HG03060 (cell line): ENCODE measurements at regions not wholly inside any gene's neighbourhood (a gene's known extent, or its start where the extent isn't known, plus 50 kb on each side); places are given as distances from the start of the nearest gene placed in this dataset.

Experiments
- ATAC-seq: cut with Tn5 transposase; IDR thresholded peaks from one replicate; pipeline ENCODE4 v1.9.1; 2021; ENCODE audit warnings: low read depth, moderate number of reproducible peaks; ENCODE audit not compliant: unreplicated experiment

DNA sequence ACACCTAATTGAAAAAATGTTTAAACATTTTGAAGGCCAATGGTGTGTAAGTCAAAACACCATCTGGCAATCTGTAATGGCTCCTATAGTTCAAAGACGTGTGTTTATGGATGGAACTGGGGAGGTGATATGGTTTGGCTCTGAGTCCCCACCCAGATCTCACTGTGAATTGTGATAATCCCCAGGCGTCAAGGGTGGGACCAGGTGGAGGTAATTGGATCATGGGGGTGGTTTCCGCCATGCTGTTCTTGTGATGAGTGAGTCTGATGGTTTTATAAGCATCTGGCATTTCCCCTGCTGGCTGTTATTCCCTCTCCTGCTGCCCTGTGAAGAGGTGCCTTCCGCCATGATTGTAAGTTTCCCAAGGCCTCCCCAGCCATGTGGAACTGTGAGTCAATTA is 52.2 kb downstream of the ADRA2C start:
- no peak for ATAC-seq

DNA sequence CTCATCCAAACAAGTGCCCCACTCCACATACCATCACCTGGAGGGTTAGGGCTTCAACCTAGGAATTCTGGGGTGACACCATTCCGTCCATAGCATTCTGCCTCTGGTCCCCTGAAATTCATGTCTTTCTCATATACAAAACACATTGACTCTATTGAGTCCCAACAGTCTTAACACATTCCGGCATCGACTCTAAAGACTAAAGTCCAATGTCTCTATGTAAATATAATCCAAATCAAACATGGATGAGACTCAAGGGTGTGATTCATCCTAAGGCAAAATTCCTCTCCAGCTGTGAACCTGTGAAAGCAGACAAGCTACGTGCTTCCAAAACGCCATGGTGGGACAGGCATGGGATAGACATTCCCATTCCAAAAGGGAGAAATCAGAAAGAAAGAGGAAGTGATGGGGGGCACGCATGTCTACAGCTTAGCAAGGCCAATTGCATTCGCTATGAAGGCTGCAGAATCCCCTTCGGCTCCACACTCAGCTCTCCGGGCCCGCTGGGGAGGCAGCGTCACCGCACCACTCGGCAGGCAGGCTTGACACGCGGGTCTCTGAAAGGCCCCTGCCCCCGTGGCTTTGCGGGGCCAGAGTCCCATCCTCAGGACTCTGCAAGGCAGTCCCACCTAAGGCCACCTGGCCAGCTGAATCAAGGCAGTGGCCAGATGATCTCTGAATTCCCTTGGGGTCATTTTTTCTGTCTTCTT is 53.2 kb downstream of the ADRA2C start:
- ATAC-seq = no peak

DNA sequence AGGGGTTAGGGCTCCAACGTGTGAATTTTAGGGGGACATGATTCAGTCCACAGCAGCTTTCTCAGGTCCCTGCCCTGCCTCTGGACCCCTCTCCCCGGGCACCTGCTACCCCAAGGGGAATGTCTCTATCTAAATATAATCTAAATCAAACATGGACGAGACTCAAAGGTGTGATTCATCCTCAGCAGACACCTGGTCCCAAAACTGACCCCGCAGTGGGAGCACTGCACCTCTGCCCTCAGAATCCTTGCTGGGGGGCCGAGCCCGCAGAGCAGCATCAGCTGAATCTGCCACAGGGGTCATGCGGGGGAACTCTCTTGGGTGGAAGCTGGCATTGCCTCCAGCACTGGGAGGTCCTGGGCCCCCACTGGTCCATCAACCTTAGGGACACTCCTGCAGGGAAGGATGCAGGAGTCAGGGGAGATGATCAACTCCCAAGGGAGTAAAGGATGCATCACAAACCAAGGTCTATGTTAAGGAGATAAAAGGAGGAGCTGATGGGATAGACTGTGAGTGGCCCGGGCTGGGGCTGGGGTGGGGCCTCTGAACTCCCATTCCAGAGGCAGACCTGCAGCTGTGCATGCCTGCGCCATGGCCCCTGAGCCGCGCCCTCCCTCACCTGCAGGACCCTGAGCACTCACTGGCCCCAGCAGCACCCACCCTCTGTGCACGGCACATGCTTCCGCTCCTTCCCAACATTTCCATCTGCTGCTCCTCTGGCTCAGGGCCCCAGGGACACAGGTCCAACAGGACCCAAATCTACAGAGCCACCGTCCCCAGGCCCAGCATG is 54.0 kb downstream of the ADRA2C start:
- ATAC-seq = no peak

DNA sequence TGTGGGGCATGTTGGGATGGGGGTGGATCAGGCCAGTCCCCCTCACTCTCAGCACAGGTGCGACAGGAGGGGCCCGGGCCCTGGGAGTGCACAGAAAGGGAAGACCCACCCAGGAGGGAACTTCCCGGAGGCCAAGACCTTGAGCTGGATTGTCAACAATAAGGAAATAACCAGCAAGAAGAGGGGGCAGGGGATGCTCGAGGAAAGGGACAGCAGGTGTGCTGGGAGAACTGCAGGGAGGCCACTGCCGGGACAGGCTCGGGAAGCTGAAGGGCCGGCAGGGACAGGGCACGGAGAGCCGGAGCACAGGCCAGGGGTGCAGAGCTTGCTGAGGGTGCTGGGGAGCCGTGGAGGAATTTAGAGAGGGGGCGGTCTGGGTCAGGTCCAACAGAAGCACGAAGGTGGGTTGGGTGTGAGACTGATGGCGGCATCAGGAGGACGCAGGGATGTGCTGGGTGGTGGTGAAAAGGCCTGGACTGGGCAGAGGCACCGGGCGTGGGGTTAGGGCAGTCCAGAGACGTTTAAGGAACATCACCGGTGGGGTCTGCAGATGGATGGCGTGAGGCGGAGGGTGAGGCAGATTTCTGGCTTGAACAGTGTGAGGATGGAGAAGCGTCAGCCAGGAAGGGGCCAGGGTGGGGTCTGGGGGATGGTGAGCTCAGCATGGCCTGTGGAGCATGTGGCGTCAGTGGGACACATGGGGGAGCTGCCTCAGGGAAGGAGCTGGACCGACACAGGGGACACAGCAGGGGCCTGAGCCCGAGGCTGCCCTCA is 54.8 kb downstream of the ADRA2C start:
- no peak for ATAC-seq

DNA sequence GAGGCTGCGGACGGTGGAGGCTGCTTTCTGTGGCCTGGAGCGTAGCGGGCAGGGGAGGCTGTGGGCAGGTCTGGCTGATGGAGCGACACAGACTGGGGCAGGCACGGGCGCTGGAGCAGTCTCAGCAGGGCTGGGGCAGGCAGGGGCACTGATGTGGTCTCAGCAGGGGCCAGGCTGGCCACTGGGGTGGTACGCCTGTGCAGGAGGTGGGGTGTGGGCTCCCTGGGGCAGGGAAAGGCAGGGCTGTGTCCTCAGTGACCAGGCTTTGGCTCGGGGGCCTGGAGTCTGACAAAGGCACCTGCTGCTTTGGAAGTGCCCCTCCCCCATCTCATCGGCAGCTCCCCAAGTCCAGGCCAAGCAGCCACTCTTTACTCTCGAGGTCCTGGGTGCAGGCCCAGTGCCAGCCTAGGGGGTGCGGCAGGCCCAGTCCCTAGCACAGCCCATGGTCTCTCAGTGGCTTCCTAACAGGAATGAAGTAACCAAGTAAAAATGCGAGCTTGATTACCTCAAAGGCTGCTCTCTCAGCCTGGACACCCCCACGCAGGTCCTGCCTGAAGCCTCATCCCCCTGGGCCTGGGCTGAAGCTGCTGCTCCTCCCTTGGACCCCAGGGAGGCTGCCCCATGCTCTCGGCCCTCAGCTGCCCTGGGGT is 55.5 kb downstream of the ADRA2C start:
- no peak for ATAC-seq

DNA sequence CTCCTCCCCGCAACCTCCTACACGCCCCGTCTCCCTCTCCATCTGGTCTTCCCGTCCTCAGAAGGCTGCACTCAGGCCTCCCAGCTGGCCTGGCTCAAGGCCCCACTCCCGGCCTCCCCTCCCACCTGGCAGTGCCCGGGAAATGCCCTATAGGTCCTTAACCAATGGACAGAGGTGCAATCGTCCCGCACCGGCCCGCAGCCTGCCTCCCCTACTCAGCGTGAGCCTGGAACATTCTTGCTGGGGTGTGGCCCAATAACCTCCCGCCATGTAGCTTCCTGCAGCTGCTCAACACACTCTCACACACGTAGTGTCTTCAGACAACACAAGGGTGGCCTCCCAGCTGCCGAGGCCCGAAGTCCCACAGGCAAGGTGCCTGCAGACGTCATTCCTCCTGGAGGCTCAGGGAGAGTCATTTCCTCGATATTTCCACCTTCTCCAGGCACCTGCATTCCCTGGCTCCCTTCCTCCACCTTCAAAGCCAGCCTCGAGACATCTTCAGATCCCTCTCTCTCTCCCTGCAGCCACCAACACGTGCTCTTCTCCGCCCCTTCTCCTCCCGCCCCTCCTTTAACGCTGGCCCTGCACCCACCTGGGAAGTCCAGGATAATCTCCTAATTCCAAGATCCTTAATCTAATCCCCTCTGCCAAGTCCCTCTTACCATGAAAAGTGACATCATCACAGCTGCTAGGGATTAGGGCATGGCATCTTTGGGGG is 56.2 kb downstream of the ADRA2C start:
- no peak for ATAC-seq

DNA sequence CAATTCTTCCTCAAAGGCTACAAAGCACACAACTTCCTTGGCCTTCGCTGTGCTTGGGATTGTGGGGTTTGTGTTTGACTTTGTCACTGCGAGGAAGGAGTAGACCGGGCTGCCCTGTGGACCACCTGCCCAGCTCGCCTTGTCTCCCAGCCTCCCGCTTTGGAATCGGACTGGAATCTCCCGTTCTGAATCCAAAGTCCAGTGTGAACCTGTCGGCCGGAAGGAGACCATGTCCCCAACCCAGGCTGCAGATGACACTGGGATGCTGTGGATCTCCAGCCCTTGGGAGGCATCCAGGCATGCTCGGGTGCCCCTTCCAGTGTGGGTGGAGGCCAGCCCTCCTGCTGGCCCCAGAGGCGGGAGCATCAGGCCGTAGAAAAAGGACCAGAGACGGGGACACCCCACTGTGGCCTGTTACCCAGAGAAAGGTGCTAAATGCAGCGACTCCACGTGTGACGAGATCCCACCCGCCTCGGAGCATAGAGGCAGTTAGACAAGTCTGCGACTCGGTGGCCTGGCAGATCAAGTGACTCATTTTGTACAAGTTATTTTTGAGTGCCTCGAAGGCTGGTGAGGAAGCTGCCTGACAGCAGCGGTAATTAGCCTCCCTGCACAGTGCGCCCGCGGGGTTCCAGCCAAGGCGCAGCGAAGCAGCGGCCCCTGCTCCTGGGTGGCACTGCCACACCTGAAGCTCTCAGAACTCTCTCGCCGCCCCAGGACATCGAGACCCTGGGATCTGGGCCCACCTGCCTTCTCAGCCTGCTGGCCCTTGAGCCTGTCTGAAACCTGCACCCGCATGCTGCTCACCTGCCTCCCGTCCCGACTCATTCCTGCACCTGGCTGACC is 57.5 kb downstream of the ADRA2C start:
- ATAC-seq = no peak

DNA sequence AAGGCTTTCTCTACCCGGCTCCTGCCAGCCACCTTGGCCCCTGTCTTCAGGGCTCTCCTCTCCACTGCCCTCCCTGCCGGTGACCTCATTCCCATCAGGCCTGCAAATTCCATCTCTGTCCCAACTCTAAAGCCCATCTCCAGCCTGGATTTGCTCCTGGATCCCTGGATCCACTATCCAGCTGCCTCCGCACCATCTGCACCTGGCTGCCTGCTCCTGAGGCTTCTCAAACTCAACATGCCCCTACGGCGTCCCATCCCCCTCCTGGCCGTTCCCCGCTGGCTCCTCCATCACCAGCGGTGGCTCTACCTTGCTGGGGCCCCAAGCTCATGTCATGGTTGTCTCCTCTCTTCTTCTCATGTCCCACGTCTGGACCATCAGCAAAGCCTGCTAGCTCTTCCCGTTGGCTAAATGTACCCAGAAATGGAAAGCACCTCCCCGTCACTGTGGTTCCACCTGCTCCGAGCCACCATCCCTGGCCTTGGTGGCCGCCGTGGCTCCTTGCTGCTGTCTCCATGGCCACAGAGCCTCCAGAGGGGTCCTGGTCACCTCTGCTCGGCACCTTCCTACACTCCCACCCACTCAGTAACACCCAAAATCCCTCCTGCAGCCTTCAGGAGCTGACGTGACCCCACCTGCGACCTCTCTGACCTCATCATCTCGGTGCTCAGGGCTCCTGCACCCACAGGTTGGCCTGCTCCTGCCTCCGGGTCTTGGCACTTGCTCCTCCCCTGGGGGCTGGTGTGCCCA is 58.5 kb downstream of the ADRA2C start:
- ATAC-seq = no peak

DNA sequence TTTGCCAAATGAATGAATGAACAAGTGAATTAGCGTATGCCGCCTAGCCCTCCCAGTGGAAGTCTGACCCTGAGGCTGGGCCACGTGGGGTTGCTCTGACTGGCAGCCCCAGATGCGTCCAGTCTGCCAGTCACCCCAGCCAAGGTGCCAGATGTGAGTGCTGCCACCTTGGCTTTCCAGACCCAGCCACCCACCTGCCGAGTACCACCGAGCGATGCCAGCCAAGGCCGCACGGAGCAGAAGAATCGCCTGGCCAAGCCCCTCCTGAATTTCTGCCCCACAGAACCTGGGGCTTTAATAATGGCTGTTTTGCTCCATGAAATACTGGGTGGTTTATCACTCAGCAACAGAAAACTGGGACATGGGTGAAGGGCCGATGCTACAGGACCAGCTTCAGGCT is 59.3 kb downstream of the ADRA2C start:
- no peak for ATAC-seq

DNA sequence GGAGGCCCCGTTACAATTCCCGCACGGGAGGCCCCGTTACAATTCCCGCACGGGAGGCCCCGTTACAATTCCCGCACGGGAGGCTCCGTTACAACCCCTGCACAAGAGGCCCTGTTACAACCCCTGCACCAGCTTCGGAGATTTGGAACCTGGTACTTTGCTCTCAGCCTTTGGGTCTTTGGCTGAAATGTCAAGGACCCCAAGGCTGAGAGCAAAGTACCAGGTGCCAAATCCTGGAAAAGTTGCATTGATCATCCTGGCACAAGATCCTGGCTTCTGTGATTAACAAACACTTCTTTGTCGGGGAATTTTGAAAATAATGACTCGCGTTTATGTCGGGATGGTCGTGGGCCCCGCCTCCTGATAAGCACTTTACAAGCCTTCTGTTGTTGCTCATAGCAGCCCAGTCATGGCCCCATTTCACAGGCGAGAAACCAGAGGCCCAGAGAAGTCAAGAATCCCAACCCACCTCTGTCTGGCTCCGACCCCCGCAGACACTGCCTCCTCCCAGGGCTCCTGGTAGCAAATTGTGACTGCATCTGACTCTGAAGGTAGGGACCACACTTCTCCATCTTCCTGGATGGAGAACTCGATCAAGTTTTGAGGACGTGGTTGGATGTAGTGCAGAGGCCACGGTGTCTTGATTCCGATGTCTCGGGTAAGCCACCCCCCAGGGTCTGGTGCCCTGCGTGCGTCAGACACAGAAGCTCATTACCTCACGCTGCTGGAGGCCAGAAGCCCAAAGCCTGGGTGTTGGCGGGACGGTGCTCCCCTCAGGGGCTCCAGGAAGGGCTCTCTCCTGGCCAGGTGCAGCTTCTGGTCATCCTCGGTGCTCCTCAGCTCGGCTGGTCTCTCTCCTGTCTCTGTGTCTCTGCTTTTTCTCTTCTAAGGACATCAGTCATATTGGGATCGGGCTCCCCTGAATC is 60.3 kb downstream of the ADRA2C start:
- ATAC-seq = no peak

DNA sequence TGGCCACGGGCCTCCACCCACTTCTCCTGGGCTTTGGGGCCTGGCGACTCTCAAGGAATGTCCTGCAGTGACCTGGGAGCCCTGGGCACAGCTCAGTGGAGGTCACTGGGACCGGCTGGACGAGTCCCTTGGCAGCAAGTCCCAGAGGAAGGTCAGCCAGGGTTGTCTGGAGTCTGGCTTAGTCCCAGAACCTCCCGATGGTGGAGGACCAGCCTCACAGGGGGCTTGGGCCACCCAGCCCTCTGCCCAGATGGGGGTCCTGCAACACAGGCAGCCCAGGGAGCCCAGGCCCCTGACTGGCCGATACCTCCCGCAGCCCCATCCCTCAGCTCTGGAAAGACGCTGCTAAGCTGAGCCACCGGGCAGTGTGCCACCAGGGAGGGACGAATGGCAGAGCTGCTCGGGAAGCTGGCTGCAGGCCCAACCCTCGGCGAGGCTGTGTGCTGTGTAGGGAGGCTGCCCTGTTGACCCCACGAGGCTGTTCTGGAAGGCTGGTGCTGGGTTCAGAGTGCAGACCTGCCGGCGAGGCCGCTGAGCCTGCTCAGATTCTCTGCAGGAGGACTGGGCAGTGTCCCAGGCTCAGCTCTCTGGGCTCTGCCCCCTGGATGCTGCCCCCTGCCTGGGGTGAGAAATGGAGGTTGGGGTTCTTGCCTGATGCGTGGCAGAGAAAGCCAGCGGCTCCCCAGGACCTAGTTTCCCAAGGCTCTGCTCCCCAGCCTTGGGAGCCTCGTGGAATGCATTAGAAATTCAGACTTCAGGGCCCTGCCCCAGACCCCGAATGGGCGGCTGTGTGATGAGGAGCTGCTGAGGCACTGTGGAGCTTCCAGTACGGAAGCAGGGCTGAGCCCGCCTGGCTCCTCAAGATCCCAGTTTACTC is 61.7 kb downstream of the ADRA2C start:
- no peak for ATAC-seq

DNA sequence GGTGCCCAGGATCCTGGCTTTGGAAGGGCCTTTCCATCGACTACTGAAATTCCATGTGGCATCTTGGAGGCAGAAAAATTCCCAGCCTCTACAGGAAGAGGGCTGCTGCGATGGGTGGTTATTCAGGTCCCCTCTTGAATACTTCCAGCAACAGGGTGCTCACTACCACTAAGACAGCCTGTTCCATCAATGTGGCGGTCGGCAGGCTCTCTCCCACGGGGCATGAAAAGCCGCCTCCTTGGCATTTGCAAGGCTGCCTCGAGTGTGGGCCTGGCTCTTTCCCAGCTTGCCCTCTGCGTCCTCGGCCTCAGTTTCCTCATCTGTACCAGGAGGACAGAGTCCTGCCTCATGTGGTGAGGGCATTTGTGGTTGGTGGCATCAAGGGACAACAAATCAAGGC is 62.4 kb downstream of the ADRA2C start:
- no peak for ATAC-seq

DNA sequence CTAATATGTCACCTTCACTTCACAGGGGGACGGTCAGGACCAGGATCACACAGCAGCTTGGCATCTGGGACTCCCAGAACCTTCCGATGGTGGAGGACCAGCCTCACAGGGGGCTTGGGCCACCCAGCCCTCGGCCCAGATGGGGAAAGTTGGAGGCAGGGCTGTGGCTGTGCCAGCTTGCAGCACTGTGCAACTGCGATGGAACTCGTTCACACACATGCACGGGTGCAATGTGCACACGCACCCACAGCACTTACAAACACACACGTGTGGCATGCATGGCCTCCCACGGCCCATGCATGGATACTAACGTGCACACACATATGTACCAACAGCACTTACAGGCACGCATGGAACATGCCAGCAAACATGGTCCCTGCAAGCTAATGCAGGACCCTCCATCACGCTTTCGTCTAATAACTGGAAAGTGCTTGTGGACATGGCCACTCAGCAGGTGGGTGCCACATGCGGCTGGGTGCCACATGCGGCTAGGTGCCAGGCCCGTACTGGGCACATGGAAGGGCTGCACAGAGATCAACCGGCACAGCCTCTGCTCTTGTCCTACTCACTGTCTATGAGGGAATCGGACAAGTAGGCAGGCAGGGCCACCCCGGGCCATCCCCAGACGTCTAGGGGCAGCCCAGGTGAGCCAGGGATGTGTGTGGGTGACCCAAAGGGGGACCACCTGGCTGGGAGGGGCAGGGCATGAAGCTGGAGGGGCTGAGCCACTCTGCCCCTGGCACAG is 63.2 kb downstream of the ADRA2C start:
- ATAC-seq = no peak

DNA sequence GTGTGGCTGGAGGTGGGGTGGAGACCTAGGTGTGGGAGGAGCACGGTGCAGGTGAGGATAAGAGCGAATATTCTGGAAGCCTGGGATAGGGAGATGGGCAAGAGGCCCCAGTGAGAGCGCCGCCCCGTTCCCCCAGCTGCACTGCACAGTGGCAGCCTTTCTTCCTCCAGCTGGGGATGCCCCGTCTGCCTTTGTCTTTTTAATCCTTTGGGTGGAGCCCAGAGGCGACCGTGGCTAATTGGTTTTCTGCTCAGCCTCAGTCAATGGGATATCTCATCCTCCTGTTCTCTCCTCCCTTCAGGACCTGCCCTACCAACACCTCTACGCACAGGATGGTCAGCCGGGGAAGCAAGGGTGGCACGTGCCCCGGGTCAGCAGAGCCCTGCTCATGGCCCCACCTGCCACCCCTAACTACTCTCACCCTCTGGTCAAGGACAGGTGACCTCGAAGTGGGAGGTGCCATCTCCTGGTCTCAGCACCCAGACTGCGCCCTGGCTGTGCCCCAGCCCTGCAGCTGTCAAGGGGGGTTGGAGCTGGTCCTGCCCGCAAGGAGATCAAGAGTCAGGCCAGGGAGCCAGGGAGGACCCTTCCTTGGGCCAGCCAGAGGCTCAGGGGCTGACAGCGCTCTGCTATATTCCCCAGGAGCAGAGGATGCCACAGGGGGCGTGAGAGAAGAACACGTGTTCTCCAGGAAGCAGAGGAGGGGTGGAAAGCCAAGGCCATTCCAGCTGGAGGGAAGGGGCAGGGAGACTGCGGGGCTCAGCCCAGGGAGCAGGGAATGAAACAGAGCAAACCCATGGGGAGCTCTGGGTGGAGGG is 64.0 kb downstream of the ADRA2C start:
- no peak for ATAC-seq
